ENCODE measurements at regions not wholly inside any gene's neighbourhood (a gene's known extent, or its start where the extent isn't known, plus 50 kb on each side); places are given as distances from the start of the nearest gene placed in this dataset.

DNA sequence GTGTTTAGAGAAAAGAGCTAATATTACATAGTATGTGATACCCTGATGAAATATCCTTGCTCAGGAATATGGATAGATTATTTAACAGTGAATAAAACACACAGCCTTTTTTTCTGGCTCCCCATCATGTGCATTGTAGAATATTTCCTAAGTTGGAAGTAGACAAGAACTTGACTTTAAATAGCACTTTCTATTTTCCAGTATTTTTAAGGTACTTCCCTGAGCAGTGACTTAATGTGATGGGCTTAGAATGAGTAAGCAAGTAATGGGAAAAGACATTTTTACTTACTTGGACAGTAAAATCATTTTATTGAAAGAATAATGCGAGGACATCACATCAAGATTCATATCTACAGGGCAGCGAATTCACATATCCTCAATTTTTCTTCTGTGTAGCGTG, 176.7 kb upstream of the SLC8A1 start:
- Histone ChIP-seq H3K36me3 (replicated peaks; ENCODE audit: insufficient read depth, low read length) (no peaks in the 10 kb centered on the region), H3K9me3 (replicated peaks; ENCODE audit: insufficient read depth, low read length) (no peaks in the 10 kb centered on the region), H3K79me2 (ENCODE audit: low read length) (no peaks in the 10 kb centered on the region), H3K27me3 (replicated peaks; ENCODE audit: insufficient read depth, low read length) (no peaks in the 10 kb centered on the region), H3K27ac (ENCODE audit: low read length) (no peak overlapping the region), H4K20me1 (ENCODE audit: insufficient read depth, low read length) (no peaks in the 10 kb centered on the region), H3K4me2 (ENCODE audit: low read depth, low read length) (no peak overlapping the region), H2AFZ (ENCODE audit: low read length) (no peak overlapping the region), H3K9ac (ENCODE audit: low read length) (no peak overlapping the region), H3F3A (ENCODE audit: insufficient read depth, low read length) (no peaks in the 10 kb centered on the region), H3K4me1 (ENCODE audit: low read length) (no peaks in the 10 kb centered on the region), H3K9me2 (replicated peaks; ENCODE audit: insufficient read depth, low read length) (no peaks in the 10 kb centered on the region), H3K4me3 (ENCODE audit: low read length) (no peak overlapping the region)
- no peak for DNase-seq
- TF ChIP-seq EZH2 (optimal IDR thresholded peaks at IDR 0.05; ENCODE audit: low read depth, low read length) (no peak), EZH2phosphoT487 (IDR thresholded peaks at IDR 0.05; ENCODE audit: low read length) (no peak)
- TF ChIP-seq, protein P1, sequence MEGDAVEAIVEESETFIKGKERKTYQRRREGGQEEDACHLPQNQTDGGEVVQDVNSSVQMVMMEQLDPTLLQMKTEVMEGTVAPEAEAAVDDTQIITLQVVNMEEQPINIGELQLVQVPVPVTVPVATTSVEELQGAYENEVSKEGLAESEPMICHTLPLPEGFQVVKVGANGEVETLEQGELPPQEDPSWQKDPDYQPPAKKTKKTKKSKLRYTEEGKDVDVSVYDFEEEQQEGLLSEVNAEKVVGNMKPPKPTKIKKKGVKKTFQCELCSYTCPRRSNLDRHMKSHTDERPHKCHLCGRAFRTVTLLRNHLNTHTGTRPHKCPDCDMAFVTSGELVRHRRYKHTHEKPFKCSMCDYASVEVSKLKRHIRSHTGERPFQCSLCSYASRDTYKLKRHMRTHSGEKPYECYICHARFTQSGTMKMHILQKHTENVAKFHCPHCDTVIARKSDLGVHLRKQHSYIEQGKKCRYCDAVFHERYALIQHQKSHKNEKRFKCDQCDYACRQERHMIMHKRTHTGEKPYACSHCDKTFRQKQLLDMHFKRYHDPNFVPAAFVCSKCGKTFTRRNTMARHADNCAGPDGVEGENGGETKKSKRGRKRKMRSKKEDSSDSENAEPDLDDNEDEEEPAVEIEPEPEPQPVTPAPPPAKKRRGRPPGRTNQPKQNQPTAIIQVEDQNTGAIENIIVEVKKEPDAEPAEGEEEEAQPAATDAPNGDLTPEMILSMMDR (IDR thresholded peaks at IDR 0.05; ENCODE audit: low read length) = no peak

DNA sequence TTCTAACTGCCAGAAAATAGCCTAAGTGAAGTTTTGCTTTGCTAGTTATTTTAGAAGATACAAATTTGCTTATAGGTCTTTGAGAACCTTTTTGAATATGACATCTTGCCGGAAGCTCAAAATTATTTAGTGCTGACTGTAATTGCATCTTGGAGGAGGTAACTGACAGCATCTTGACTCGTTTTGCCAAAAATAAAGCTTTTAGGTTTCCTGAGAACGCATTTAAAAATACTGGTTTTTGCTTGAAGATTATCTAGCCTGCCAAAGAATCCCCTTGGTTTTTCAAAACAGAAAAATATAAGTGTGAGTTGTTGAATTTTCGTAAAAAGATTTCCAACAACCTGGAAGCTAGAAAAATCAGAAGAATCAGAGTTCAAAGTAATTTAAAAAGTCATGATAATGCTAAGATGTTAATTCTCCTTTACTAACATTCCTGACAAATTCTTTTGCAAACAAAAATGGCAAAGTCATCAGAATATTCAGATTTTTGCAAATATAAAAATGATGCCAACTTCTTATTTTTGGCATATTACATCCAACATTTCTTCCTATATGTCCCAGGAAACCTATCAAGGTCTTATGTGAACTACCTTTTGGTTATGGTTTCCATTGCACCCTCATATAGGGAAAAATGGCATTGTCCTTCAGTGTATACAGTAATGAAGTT, 178.0 kb upstream of the SLC8A1 start:
- Histone ChIP-seq H4K20me1 (ENCODE audit: insufficient read depth, low read length) (no peaks in the 10 kb centered on the region), H3K27ac (ENCODE audit: low read length) (no peak overlapping the region), H3K27me3 (replicated peaks; ENCODE audit: insufficient read depth, low read length) (no peaks in the 10 kb centered on the region), H3K9me3 (replicated peaks; ENCODE audit: insufficient read depth, low read length) (no peaks in the 10 kb centered on the region), H3K9ac (ENCODE audit: low read length) (no peak overlapping the region), H3K4me1 (ENCODE audit: low read length) (no peaks in the 10 kb centered on the region), H3K79me2 (ENCODE audit: low read length) (no peaks in the 10 kb centered on the region), H2AFZ (ENCODE audit: low read length) (no peak overlapping the region), H3K9me2 (replicated peaks; ENCODE audit: insufficient read depth, low read length) (no peaks in the 10 kb centered on the region), H3K36me3 (replicated peaks; ENCODE audit: insufficient read depth, low read length) (no peaks in the 10 kb centered on the region), H3K4me2 (ENCODE audit: low read depth, low read length) (no peak overlapping the region), H3K4me3 (ENCODE audit: low read length) (no peak overlapping the region), H3F3A (ENCODE audit: insufficient read depth, low read length) (no peaks in the 10 kb centered on the region)
- no peak for DNase-seq
- TF ChIP-seq EZH2 (optimal IDR thresholded peaks at IDR 0.05; ENCODE audit: low read depth, low read length) (no peak), EZH2phosphoT487 (IDR thresholded peaks at IDR 0.05; ENCODE audit: low read length) (no peak)
- TF ChIP-seq, protein P1 (IDR thresholded peaks at IDR 0.05; ENCODE audit: low read length) = no peak

DNA sequence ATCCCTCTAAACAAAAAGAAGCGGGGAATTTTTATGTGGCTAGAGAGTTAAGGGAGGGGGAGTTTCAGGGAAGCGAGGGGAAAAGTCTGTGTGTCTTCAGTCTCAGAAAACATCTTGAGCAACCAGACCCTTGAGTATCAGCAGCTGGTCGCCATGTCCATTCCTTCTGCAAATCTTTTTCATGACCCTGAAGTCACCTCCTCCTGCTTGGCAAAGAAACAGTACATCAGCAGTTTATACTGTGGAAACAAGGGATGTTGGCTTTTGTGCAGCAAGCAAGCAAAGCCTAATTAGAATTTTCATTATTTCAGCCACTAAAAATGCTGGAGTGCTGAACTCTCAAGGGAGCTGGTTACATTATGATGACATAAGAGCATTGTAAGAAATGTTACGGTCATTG, 187.4 kb upstream of the SLC8A1 start:
- no peak overlapping the region for H3K27ac ChIP-seq (ENCODE audit: low read length)
- no peak for DNase-seq
- no peaks in the 10 kb centered on the region for H3F3A ChIP-seq (ENCODE audit: insufficient read depth, low read length)
- H3K27me3 ChIP-seq (replicated peaks; ENCODE audit: insufficient read depth, low read length) = no peaks in the 10 kb centered on the region
- H3K4me3 ChIP-seq (ENCODE audit: low read length) = no peak overlapping the region
- H4K20me1 ChIP-seq (ENCODE audit: insufficient read depth, low read length) = no peaks in the 10 kb centered on the region
- H3K4me1 ChIP-seq (ENCODE audit: low read length) = no peaks in the 10 kb centered on the region
- H3K36me3 ChIP-seq (replicated peaks; ENCODE audit: insufficient read depth, low read length) = no peaks in the 10 kb centered on the region
- no peaks in the 10 kb centered on the region for H3K79me2 ChIP-seq (ENCODE audit: low read length)
- no peaks in the 10 kb centered on the region for H3K9me3 ChIP-seq (replicated peaks; ENCODE audit: insufficient read depth, low read length)
- no peaks in the 10 kb centered on the region for H3K9me2 ChIP-seq (replicated peaks; ENCODE audit: insufficient read depth, low read length)
- no peak overlapping the region for H2AFZ ChIP-seq (ENCODE audit: low read length)
- H3K9ac ChIP-seq (ENCODE audit: low read length) = no peak overlapping the region
- no peak for TF ChIP-seq EZH2 (optimal IDR thresholded peaks at IDR 0.05; ENCODE audit: low read depth, low read length)
- no peak for TF ChIP-seq EZH2phosphoT487 (IDR thresholded peaks at IDR 0.05; ENCODE audit: low read length)
- TF ChIP-seq, protein P1 (IDR thresholded peaks at IDR 0.05; ENCODE audit: low read length) = no peak
- no peak overlapping the region for H3K4me2 ChIP-seq (ENCODE audit: low read depth, low read length)

Measured in MM.1S (cell line).